CD8-positive, alpha-beta memory T cell (primary cell): ENCODE measurements at regions not wholly inside any gene's neighbourhood (a gene's known extent, or its start where the extent isn't known, plus 50 kb on each side); places are given as distances from the start of the nearest gene placed in this dataset.

Source experiments
- CTCF ChIA-PET: fragments of 350-600 bp; sonication (Branson Sonifier 250); formaldehyde crosslinking; loops from one replicate; lab custom pipeline; 2021; ENCODE audit warnings: antibody characterized with exemption; lab: Charles Lee
- POLR2A ChIA-PET: fragments of 350-600 bp; sonication (Branson Sonifier 250); formaldehyde crosslinking; loops from one replicate; lab custom pipeline; 2021; ENCODE audit warnings: antibody characterized with exemption; lab: Charles Lee
- DNase-seq, 5 donors: peaks; one replicate each; pipeline versions ENCODE4 v3.0.0 to v3.0.0-alpha.2; 2020 to 2022; ENCODE audit warnings: mixed read lengths in 1 of 5
- H3K27ac ChIP-seq: one replicate; pipeline ENCODE4 v1.7.0; 2013; ENCODE audit warnings: low read depth, mild to moderate bottlenecking, low read length, moderate library complexity
- H3K27me3 ChIP-seq: 2 replicates; pipeline ENCODE4 v1.7.0; 2013; ENCODE audit warnings: low read length, mild to moderate bottlenecking; ENCODE audit not compliant: insufficient read depth, poor library complexity, severe bottlenecking
- H3K36me3 ChIP-seq: 2 replicates; pipeline ENCODE4 v1.7.0; 2013; ENCODE audit warnings: mild to moderate bottlenecking, low read length, moderate library complexity; ENCODE audit not compliant: insufficient read depth
- H3K4me1 ChIP-seq: 2 replicates; pipeline ENCODE4 v1.7.0; 2013; ENCODE audit warnings: mild to moderate bottlenecking, low read length, moderate library complexity; ENCODE audit not compliant: insufficient read depth
- H3K4me3 ChIP-seq: 2 replicates; pipeline ENCODE4 v1.7.0; 2013; ENCODE audit warnings: mild to moderate bottlenecking, low read length
- H3K9me3 ChIP-seq: 2 replicates; pipeline ENCODE4 v1.7.0; 2013; ENCODE audit warnings: mild to moderate bottlenecking, low read length
- H3K27ac Mint-ChIP-seq, 8 donors: one replicate each; pipeline ENCODE4 v1.8.0; 2020 to 2021; ENCODE audit warnings: mixed read lengths in 8 of 8, mild to moderate bottlenecking in 6 of 8, inconsistent platforms in 3 of 8, moderate library complexity in 3 of 8
- H3K27me3 Mint-ChIP-seq, 2 donors: one replicate each; pipeline ENCODE4 v1.8.0; 2020 to 2021; ENCODE audit warnings: mixed read lengths in 2 of 2, mild to moderate bottlenecking in 1 of 2, moderate library complexity in 1 of 2
- H3K36me3 Mint-ChIP-seq, 3 donors: one replicate each; pipeline ENCODE4 v1.8.0; 2020 to 2021; ENCODE audit warnings: mixed read lengths in 3 of 3, inconsistent platforms in 1 of 3, mild to moderate bottlenecking in 1 of 3
- H3K4me1 Mint-ChIP-seq, 3 donors: one replicate each; pipeline ENCODE4 v1.8.0; 2020 to 2021; ENCODE audit warnings: mixed read lengths in 3 of 3, inconsistent platforms in 1 of 3, mild to moderate bottlenecking in 1 of 3
- H3K4me3 Mint-ChIP-seq, 7 donors: one replicate each; pipeline ENCODE4 v1.8.0; 2020 to 2021; ENCODE audit warnings: mixed read lengths in 7 of 7, mild to moderate bottlenecking in 6 of 7, moderate library complexity in 4 of 7, inconsistent platforms in 2 of 7
- H3K9me3 Mint-ChIP-seq, 5 donors: one replicate each; pipeline ENCODE4 v1.8.0; 2020 to 2022; ENCODE audit warnings: mixed read lengths in 5 of 5, mild to moderate bottlenecking in 3 of 5, moderate library complexity in 2 of 5, inconsistent platforms in 1 of 5

DNA sequence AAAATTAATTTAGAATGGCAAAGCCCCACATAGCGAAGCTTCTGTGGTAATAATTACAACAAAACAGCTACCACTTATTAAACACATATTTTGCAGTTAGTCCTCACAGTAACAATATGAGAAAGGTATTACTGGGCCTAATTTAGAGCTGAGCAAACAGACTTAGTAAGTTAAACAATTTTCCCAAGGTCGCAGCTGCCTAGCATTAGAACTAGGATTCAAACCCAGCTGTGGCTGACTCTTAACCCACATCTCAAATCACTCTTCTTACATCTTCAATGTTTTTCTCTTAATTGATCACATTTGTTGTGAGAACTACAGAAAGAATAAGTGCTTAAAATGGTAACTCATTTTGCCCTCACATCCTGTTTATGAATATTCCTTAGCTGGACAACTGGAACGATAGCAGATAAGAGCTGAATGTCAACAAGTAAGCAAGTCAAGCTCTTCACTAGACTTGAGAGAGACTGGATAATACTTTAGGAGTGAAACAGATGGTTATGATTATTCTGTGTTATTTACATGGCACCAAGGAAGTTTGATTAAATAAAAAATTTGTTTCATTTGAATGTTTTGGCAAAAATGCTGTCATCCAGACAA is 59.4 kb upstream of the TMEM17 start:
- Histone ChIP-seq H3K27ac (no peak overlapping the region), H3K36me3 (no peaks in the 10 kb centered on the region), H3K9me3 (no peaks in the 10 kb centered on the region), H3K27me3 (no peaks in the 10 kb centered on the region), H3K4me1 (no peaks in the 10 kb centered on the region), H3K4me3 (no peak overlapping the region)
- Mint-ChIP-seq H3K4me3 (no peak overlapping the region), H3K36me3 (no peaks in the 10 kb centered on the region), H3K27me3 (peaks cover 9 to 26% of the 10 kb centered on the region in 2 donors), H3K4me1 (no peaks in the 10 kb centered on the region), H3K9me3 (no peaks in the 10 kb centered on the region), H3K27ac (no peak overlapping the region)
- no peak for DNase-seq
- POLR2A ChIA-PET: no interaction called here
- CTCF ChIA-PET: no interaction called here

DNA sequence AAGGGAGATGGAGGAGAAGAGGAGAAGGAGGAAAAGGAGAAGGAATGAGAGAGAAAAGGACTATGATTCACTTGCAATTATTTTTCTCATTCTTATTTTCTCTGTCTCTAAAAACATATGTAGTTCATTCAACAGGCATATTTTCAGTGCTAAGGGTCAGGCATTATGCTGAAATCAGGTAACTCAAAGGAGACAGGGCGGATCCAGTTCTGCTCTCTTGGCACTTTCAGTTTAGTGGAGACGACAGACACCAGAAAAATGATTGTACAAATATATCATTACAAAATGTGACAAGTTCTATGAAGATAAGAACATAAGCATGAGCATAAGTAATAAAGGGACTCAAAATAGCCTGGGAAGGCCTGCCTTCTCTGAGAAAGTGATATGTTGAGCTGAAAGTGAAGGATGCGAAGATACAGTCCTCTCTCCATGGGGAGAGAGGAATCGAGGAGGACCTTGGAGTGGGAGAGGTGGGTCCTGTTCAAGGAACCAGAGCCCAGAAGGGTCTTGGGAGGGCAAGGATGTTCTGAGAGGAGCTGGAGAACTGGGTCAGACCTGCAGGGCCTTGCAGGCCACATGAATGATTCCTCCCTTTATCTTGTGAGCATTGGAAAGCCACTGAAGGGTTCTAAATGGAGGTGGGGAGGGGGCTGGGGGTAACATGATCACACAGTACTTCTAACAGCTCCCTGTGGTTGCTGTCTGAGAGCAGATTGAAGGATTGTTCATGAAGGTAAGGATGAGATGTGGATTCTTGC is 58.6 kb upstream of the TMEM17 start:
- Histone ChIP-seq H3K4me1 (no peaks in the 10 kb centered on the region), H3K9me3 (no peaks in the 10 kb centered on the region), H3K36me3 (no peaks in the 10 kb centered on the region), H3K27me3 (no peaks in the 10 kb centered on the region), H3K27ac (no peak overlapping the region), H3K4me3 (no peak overlapping the region)
- H3K4me3 Mint-ChIP-seq: no peak overlapping the region
- CTCF ChIA-PET: no interaction called here
- H3K27me3 Mint-ChIP-seq: peaks cover 7 to 21% of the 10 kb centered on the region in 2 donors
- peak overlapping the region in 1 of 8 donors; percentile 72 for H3K27ac Mint-ChIP-seq
- POLR2A ChIA-PET: no interaction called here
- no peaks in the 10 kb centered on the region for H3K4me1 Mint-ChIP-seq
- no peaks in the 10 kb centered on the region for H3K9me3 Mint-ChIP-seq
- no peaks in the 10 kb centered on the region for H3K36me3 Mint-ChIP-seq
- DNase-seq: no peak

DNA sequence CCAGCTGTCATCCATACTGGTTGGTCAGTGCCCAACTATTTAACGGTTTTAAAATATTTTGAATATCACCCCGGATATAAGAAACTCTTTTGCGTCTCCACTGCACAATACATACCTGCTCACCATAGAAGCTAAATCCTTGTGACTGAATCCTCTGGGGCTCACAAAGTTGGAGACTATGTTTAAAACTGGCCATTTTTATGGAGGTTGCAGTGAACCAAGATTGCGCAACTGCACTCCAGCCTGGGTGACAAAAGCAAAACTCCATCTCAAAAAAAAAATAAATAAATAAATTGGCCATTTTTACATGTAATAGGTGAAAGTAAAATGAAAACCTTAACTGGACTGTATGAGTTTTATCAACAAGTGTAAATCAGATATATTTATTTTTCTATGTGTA is 55.6 kb upstream of the TMEM17 start:
- peaks cover 0 to 3% (median 0%) of the 10 kb centered on the region in 5 donors for H3K9me3 Mint-ChIP-seq
- ChIA-PET CTCF (no interaction called here), POLR2A (no interaction called here)
- H3K4me3 Mint-ChIP-seq: no peak overlapping the region
- Histone ChIP-seq H3K9me3 (no peaks in the 10 kb centered on the region), H3K4me3 (no peak overlapping the region), H3K27ac (no peak overlapping the region), H3K27me3 (no peaks in the 10 kb centered on the region), H3K36me3 (no peaks in the 10 kb centered on the region), H3K4me1 (no peaks in the 10 kb centered on the region)
- H3K27me3 Mint-ChIP-seq: peaks cover 8 to 20% of the 10 kb centered on the region in 2 donors
- no peak overlapping the region for H3K27ac Mint-ChIP-seq
- DNase-seq: no peak
- H3K36me3 Mint-ChIP-seq: no peaks in the 10 kb centered on the region
- H3K4me1 Mint-ChIP-seq: no peaks in the 10 kb centered on the region

DNA sequence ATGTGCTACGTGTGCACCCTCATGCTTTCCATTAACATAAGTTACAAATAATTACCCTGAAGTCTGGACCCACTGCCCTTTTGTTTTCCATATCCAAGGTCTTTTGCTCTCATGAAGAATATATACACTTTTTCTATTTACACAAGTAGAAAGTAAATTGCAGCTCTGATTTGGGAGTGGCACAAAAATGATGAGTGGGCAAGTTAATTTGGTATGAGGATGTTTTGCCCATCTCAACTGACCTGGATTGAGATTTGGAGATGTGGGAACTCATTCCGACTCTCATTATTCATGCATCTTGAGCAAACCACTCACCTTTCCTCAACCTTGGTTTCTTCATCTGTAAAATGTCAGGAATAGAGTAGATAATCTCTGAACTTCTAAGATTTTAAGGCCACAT is 53.6 kb upstream of the TMEM17 start:
- H3K36me3 ChIP-seq: no peaks in the 10 kb centered on the region
- H3K27me3 Mint-ChIP-seq: peaks cover 11 to 27% of the 10 kb centered on the region in 2 donors
- H3K36me3 Mint-ChIP-seq: no peaks in the 10 kb centered on the region
- H3K27ac ChIP-seq: no peak overlapping the region
- ChIA-PET POLR2A (no interaction called here), CTCF (no interaction called here)
- no peaks in the 10 kb centered on the region for H3K4me1 ChIP-seq
- H3K9me3 Mint-ChIP-seq: peaks cover 0 to 3% (median 0%) of the 10 kb centered on the region in 5 donors
- no peak for DNase-seq
- no peaks in the 10 kb centered on the region for H3K9me3 ChIP-seq
- H3K27me3 ChIP-seq: no peaks in the 10 kb centered on the region
- no peak overlapping the region for H3K4me3 ChIP-seq
- H3K4me1 Mint-ChIP-seq: no peaks in the 10 kb centered on the region
- no peak overlapping the region for H3K27ac Mint-ChIP-seq
- H3K4me3 Mint-ChIP-seq: no peak overlapping the region

DNA sequence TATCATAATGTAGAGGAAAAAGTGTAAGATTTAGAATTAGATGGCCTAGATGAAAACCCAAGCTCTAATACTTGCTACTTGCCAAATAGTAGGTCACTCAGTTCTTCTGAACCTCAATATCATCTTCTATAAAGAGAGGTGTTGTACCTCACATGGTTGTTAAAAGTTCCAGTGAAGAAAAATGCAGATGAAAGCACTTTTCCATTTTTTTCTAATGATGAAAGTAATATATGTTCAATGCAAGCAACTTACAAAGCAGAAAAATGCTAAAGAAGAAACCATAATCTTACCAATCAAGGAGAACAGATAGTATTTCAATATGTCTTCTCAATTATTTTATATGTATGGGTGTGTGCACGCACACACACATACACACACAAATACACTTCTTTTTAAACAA is 52.7 kb upstream of the TMEM17 start:
- Mint-ChIP-seq H3K9me3 (peaks cover 0 to 3% (median 0%) of the 10 kb centered on the region in 5 donors), H3K4me1 (no peaks in the 10 kb centered on the region), H3K27me3 (peaks cover 11 to 35% of the 10 kb centered on the region in 2 donors), H3K4me3 (no peak overlapping the region), H3K27ac (no peak overlapping the region), H3K36me3 (no peaks in the 10 kb centered on the region)
- H3K27ac ChIP-seq: no peak overlapping the region
- no peak overlapping the region for H3K4me3 ChIP-seq
- ChIA-PET POLR2A (no interaction called here), CTCF (interaction anchor here (0.5 kb wide), 1 partner anchor 45 kb away, joined by 3 read pairs; no protein-coding TSS in a partner anchor)
- H3K9me3 ChIP-seq: no peaks in the 10 kb centered on the region
- no peaks in the 10 kb centered on the region for H3K4me1 ChIP-seq
- no peaks in the 10 kb centered on the region for H3K36me3 ChIP-seq
- DNase-seq: no peak
- no peaks in the 10 kb centered on the region for H3K27me3 ChIP-seq

DNA sequence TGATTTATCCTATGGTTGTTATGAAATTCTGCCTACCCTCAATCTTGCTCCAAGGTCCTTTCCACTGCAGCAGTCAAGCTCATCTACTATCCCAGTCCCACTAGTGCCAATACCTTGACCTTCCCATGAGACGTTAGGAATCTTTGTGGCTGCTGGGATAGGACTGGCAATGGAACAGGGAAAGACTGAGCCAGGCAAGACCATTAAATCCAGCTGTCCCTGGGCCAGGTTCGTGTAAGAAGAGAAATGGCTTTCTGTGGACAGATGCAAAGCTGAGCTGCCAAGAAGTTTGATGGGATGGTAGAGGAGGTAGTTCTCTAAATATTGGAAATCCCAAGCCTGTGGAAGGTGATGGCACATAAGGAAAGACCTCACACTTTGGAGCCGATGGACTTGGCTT is 50.1 kb upstream of the TMEM17 start:
- Mint-ChIP-seq H3K9me3 (peaks cover 0 to 3% (median 0%) of the 10 kb centered on the region in 5 donors), H3K4me1 (no peaks in the 10 kb centered on the region), H3K4me3 (no peak overlapping the region), H3K27ac (no peak overlapping the region), H3K27me3 (peaks cover 14 to 29% of the 10 kb centered on the region in 2 donors), H3K36me3 (no peaks in the 10 kb centered on the region)
- H3K9me3 ChIP-seq: no peaks in the 10 kb centered on the region
- CTCF ChIA-PET: no interaction called here
- DNase-seq: no peak
- H3K27ac ChIP-seq: no peak overlapping the region
- POLR2A ChIA-PET: no interaction called here
- H3K36me3 ChIP-seq: no peaks in the 10 kb centered on the region
- H3K4me1 ChIP-seq: no peaks in the 10 kb centered on the region
- no peaks in the 10 kb centered on the region for H3K27me3 ChIP-seq
- no peak overlapping the region for H3K4me3 ChIP-seq
